GM12874 (cell line): ENCODE measurements at regions not wholly inside any gene's neighbourhood (a gene's known extent, or its start where the extent isn't known, plus 50 kb on each side); places are given as distances from the start of the nearest gene placed in this dataset.

ENCODE experiments used
- CTCF ChIP-seq: IDR thresholded peaks from 2 replicates; pipeline ENCODE4 v1.5.1; 2011; ENCODE audit warnings: low read depth, mild to moderate bottlenecking, control low read depth, low read length, moderate library complexity; ENCODE audit not compliant: insufficient read depth

- TF ChIP-seq CTCF, result no peak
Observed at GRCh38 chr17:68750208-68750562, 149.0 kb upstream of the FAM20A start.

GRCh38 chr17:68749349-68750207, 148.4 kb upstream of the FAM20A start:
- TF ChIP-seq CTCF, result no peak

GRCh38 chr17:68748381-68748780, 147.2 kb upstream of the FAM20A start:
- TF ChIP-seq CTCF, result no peak

- 0 out of 2 replicates have a peak, but pooled peaks have one; percentile 12 for TF ChIP-seq CTCF
Observed at GRCh38 chr17:68740555-68741447, 139.6 kb upstream of the FAM20A start.

- TF ChIP-seq CTCF, result no peak
Observed at GRCh38 chr17:68737761-68738443, 136.7 kb upstream of the FAM20A start.

GRCh38 chr17:68734931-68735330, 133.8 kb upstream of the FAM20A start:
- no peak for TF ChIP-seq CTCF
